Pancreas (tissue), 10 donors: ENCODE measurements at regions not wholly inside any gene's neighbourhood (a gene's known extent, or its start where the extent isn't known, plus 50 kb on each side); places are given as distances from the start of the nearest gene placed in this dataset.

ENCODE experiments used
- ATAC-seq, 4 donors: fragments of 200-7000 bp; cut with Tn5 transposase; one replicate each; pipeline versions ENCODE4 v1.8.0 to v1.9.1; 2020; ENCODE audit warnings: mild to moderate bottlenecking in 4 of 4, moderate library complexity in 4 of 4
- DNase-seq, 6 donors: peaks; one replicate each; pipeline ENCODE4 v3.0.0-alpha.2; 2020
- FAIRE-seq: peaks from 2 replicates; lab custom pipeline; 2012; peaks lifted over from hg19 to GRCh38; lab: Jason Lieb, UNC
- H3K27ac ChIP-seq, 4 donors: fragments of 200-600 bp; sonication (generic); 1 replicate in 3 of 4; 2 replicates in 1 of 4; pipeline versions ENCODE4 v1.5.0 to v1.8.0; 2020
- H3K27me3 ChIP-seq, 4 donors: fragments of 200-600 bp; one replicate each; pipeline ENCODE4 v1.8.0; 2021
- H3K36me3 ChIP-seq, 3 donors: fragments of 200-600 bp; sonication (generic) in 1 of 3; one replicate each; pipeline versions ENCODE4 v1.5.0 to v1.8.0; 2020 to 2021
- H3K4me1 ChIP-seq, 3 donors: fragments of 200-600 bp; one replicate each; pipeline ENCODE4 v1.8.0; 2021
- H3K4me3 ChIP-seq, 4 donors: fragments of 200-600 bp; sonication (generic) in 2 of 4; one replicate each; pipeline versions ENCODE4 v1.5.0 to v1.8.0; 2020 to 2021
- H3K9me3 ChIP-seq, 4 donors: fragments of 200-600 bp; one replicate each; pipeline ENCODE4 v1.8.0; 2021
- WGBS, 2 donors: extraction: QIAGEN DNeasy Blood & Tissue Kit; methylation state at CpG; one replicate each; pipeline ENCODE4 v1.1.7; 2013; 5-methylcytosine and 5-hydroxymethylcytosine counted together
- intact Hi-C, 3 donors: fragments of 100-400 bp; cut with DNase I; formaldehyde crosslinking; loops; one replicate each; pipeline versions ENCODE4 v1.11.1 to v1.14.2; 2022
- TF ChIP-seq, protein P1 (sequence below), 4 donors: fragments of 200-600 bp; sonication (generic) in 3 of 4; IDR thresholded peaks; one replicate each; pipeline versions ENCODE4 v1.5.0 to v1.8.0; 2021; ENCODE audit warnings: antibody characterized with exemption in 4 of 4
- donor health status: healthy with polysubstance abuse.
- donor health status: DM: no; HTN: no; CAD: no; lungs with moderate emphysema.
- donor health status: DM: no; HTN: no; CAD: no.
- donor health status: control.
- donor health status: control.
- donor health status: Bipolar disorder and iron deficiency.
- donor health status: DM: yes; HTN: yes; CAD: no.
- donor health status: DM: no; HTN: no; CAD: no.
- donor health status: DM: no; HTN: no; CAD: no.
- donor health status: DM: yes; HTN: yes; CAD: no.

DNA sequence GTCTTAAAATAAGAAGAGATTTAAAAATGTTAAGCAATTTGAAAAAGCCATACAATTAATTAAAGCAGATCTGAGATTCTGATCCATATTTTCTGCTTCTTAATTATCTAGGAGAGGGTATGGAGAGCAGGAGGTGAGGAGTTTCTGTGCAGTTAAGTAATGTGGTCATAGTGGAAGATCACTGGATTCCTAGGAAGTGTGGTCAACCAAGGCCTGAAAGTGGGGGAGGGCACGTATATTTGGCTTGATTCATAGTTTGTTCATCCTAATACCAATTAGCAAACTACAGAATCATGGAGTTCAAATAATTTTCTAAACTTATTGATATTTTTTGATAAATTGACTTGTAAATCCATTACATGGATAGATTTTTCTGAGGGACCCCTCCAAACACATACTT is 768.3 kb downstream of the RAPGEF2 start:
- no peak for DNase-seq
- ATAC-seq = no peak

DNA sequence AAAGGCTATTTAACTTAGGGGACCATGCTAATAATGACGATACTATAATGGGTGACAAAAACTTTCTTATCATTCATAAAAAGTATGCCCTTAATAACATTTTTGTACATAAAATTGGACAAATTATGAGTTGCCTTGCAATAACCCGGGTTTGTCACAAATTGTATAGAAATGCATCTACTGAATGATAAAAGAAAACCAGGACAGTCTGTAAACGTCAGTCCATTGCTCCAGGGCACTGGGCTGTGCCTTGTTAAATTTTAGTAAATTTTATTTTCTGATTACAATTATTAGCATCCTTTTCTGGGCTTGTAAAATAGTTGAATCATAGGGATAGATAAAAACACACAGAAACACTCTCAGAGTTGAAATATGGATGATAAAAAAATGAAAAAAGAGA is 778.3 kb downstream of the RAPGEF2 start:
- H3K4me3 ChIP-seq = no peak overlapping the region
- no peaks in the 10 kb centered on the region for H3K4me1 ChIP-seq
- TF ChIP-seq, protein P1, sequence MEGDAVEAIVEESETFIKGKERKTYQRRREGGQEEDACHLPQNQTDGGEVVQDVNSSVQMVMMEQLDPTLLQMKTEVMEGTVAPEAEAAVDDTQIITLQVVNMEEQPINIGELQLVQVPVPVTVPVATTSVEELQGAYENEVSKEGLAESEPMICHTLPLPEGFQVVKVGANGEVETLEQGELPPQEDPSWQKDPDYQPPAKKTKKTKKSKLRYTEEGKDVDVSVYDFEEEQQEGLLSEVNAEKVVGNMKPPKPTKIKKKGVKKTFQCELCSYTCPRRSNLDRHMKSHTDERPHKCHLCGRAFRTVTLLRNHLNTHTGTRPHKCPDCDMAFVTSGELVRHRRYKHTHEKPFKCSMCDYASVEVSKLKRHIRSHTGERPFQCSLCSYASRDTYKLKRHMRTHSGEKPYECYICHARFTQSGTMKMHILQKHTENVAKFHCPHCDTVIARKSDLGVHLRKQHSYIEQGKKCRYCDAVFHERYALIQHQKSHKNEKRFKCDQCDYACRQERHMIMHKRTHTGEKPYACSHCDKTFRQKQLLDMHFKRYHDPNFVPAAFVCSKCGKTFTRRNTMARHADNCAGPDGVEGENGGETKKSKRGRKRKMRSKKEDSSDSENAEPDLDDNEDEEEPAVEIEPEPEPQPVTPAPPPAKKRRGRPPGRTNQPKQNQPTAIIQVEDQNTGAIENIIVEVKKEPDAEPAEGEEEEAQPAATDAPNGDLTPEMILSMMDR (IDR thresholded peaks at IDR 0.05) = no peak
- no peak overlapping the region for H3K27ac ChIP-seq
- DNase-seq (no peak), FAIRE-seq (no peak), ATAC-seq (no peak)
- 86 to 88% methylated on average over 3 of the region's 3 CpGs for WGBS, 2 donors
- H3K27me3 ChIP-seq = no peaks in the 10 kb centered on the region
- H3K9me3 ChIP-seq = no peaks in the 10 kb centered on the region
- intact Hi-C loops = no loop called here
- no peaks in the 10 kb centered on the region for H3K36me3 ChIP-seq

More for the DNA sequence above, 768.3 kb downstream of the RAPGEF2 start:
- H3K27ac ChIP-seq = no peak overlapping the region
- intact Hi-C loops = no loop called here
- no peaks in the 10 kb centered on the region for H3K27me3 ChIP-seq
- H3K4me3 ChIP-seq = no peak overlapping the region
- WGBS, 2 donors = 83 to 91% methylated on average over 1 of the region's 1 CpG
- TF ChIP-seq, protein P1 (IDR thresholded peaks at IDR 0.05) = no peak
- H3K36me3 ChIP-seq = no peaks in the 10 kb centered on the region
- H3K9me3 ChIP-seq = no peaks in the 10 kb centered on the region
- H3K4me1 ChIP-seq = no peaks in the 10 kb centered on the region
- FAIRE-seq = no peak

DNA sequence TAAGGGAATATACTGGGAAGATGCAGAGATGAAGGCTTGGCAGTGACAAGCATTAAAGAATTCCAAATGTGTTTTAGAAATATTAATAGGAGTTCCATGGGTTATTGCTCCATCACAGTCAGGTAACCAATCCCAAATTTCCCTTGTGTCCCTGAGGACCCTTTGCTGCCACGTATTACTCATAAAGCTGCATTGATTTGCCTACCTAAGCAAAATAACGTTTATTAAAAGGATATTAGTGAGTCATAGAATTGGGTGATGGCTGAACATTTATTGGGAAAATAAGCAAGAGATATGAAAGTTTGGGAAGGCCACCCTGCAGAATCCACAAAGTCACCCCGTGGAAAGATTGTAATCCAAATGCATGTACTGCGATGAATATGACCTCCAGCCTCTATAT is 782.1 kb downstream of the RAPGEF2 start:
- Histone ChIP-seq H3K4me1 (no peaks in the 10 kb centered on the region), H3K36me3 (no peaks in the 10 kb centered on the region), H3K9me3 (no peaks in the 10 kb centered on the region), H3K27ac (no peak overlapping the region), H3K4me3 (no peak overlapping the region), H3K27me3 (no peaks in the 10 kb centered on the region)
- ATAC-seq = no peak
- 68 to 71% methylated on average over 4 of the region's 4 CpGs for WGBS, 2 donors
- no peak for DNase-seq
- intact Hi-C loops = no loop called here
- no peak for FAIRE-seq
- TF ChIP-seq, protein P1 (IDR thresholded peaks at IDR 0.05) = no peak

DNA sequence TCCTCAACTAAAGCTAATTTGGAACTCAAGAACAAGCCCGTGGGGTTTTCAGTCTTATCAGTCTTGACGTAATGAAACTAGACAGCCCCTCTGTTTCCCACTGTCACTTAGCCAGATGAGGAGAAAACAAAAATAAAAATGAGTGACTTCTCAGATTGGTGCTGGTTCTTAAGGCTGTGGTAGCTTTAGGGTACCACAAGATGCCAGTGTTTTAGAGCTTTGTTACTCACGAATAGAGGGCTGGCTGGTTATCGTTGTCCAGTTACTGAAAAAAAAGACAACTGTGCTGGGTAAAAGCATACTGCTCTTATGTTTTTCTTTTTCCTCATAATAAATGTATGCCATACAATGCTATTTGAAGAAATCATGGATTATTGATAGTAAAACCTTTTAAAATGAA is 796.7 kb downstream of the RAPGEF2 start:
- TF ChIP-seq, protein P1 (IDR thresholded peaks at IDR 0.05) = no peak
- Histone ChIP-seq H3K36me3 (no peaks in the 10 kb centered on the region), H3K27me3 (no peaks in the 10 kb centered on the region), H3K27ac (no peak overlapping the region), H3K4me1 (peaks cover 0 to 4% (median 0%) of the 10 kb centered on the region in 3 donors), H3K4me3 (no peak overlapping the region), H3K9me3 (no peaks in the 10 kb centered on the region)
- no peak for FAIRE-seq
- DNase-seq = no peak
- 74 to 77% methylated on average over 4 of the region's 4 CpGs for WGBS, 2 donors
- intact Hi-C loops = no loop called here
- ATAC-seq = no peak

DNA sequence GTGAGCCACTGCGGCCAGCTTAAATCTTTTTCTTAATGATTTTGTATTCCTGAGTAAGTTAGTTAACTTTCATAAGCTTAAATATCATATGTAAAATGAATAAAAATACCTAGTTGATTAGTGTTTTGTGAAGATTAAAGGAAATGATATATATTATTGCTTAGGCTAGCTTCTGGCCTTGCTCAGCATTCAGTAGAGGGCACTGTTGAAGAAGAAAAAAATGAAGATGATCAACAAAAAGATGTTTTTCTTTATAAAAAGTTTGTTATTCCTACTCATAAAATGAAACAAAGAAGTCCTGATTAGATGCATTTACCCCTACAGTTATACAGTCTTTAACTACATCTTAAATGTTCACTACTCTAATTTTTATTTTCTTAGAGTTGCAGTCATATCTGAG is 797.7 kb downstream of the RAPGEF2 start:
- Histone ChIP-seq H3K36me3 (no peaks in the 10 kb centered on the region), H3K27ac (no peak overlapping the region), H3K9me3 (no peaks in the 10 kb centered on the region), H3K27me3 (no peaks in the 10 kb centered on the region), H3K4me1 (peaks cover 0 to 4% (median 0%) of the 10 kb centered on the region in 3 donors), H3K4me3 (no peak overlapping the region)
- no peak for FAIRE-seq
- DNase-seq = no peak
- TF ChIP-seq, protein P1 (IDR thresholded peaks at IDR 0.05) = no peak
- ATAC-seq = no peak
- intact Hi-C loops = no loop called here
- 88 to 89% methylated on average over 1 of the region's 1 CpG for WGBS, 2 donors
